CD4-positive, alpha-beta memory T cell (primary cell): ENCODE measurements at regions not wholly inside any gene's neighbourhood (a gene's known extent, or its start where the extent isn't known, plus 50 kb on each side); places are given as distances from the start of the nearest gene placed in this dataset.

Experiments
- CTCF ChIA-PET: fragments of 350-600 bp; sonication (Branson Sonifier 250); formaldehyde crosslinking; loops from one replicate; lab custom pipeline; 2021; ENCODE audit warnings: inconsistent platforms; ENCODE audit not compliant: partially characterized antibody; lab: Charles Lee
- POLR2A ChIA-PET: fragments of 350-600 bp; sonication (Branson Sonifier 250); formaldehyde crosslinking; loops from one replicate; lab custom pipeline; 2021; ENCODE audit not compliant: partially characterized antibody; lab: Charles Lee
- DNase-seq, 5 donors: peaks; one replicate each; pipeline versions ENCODE4 v3.0.0 to v3.0.0-alpha.2; 2020 to 2022; ENCODE audit warnings: mixed read lengths in 1 of 5
- H3K27ac ChIP-seq: one replicate; pipeline ENCODE4 v1.7.0; 2013; ENCODE audit warnings: low read depth, low read length
- H3K27me3 ChIP-seq: 2 replicates; pipeline ENCODE4 v1.7.0; 2013; ENCODE audit warnings: mild to moderate bottlenecking, low read length, moderate library complexity; ENCODE audit not compliant: insufficient read depth
- H3K36me3 ChIP-seq: 2 replicates; pipeline ENCODE4 v1.7.0; 2013; ENCODE audit warnings: mild to moderate bottlenecking, low read length, moderate library complexity; ENCODE audit not compliant: insufficient read depth
- H3K4me1 ChIP-seq: 2 replicates; pipeline ENCODE4 v1.7.0; 2013; ENCODE audit warnings: mild to moderate bottlenecking, low read length, moderate library complexity; ENCODE audit not compliant: insufficient read depth
- H3K4me3 ChIP-seq, 2 donors: one replicate each; pipeline ENCODE4 v1.7.0; 2013; ENCODE audit warnings: low read length in 2 of 2, mild to moderate bottlenecking in 1 of 2
- H3K9me3 ChIP-seq, 2 donors: one replicate each; pipeline ENCODE4 v1.7.0; 2013; ENCODE audit warnings: low read length in 2 of 2, control low read depth in 1 of 2; ENCODE audit not compliant: control insufficient read depth in 1 of 2
- H3K27ac Mint-ChIP-seq, 7 donors: one replicate each; pipeline ENCODE4 v1.8.0; 2020 to 2021; ENCODE audit warnings: mixed read lengths in 7 of 7, mild to moderate bottlenecking in 6 of 7, inconsistent platforms in 3 of 7, moderate library complexity in 3 of 7
- H3K27me3 Mint-ChIP-seq, 2 donors: one replicate each; pipeline ENCODE4 v1.8.0; 2020 to 2021; ENCODE audit warnings: mixed read lengths in 2 of 2
- H3K36me3 Mint-ChIP-seq, 2 donors: one replicate each; pipeline ENCODE4 v1.8.0; 2020 to 2021; ENCODE audit warnings: mixed read lengths in 2 of 2, inconsistent platforms in 1 of 2, mild to moderate bottlenecking in 1 of 2
- H3K4me1 Mint-ChIP-seq, 4 donors: one replicate each; pipeline ENCODE4 v1.8.0; 2020 to 2021; ENCODE audit warnings: mixed read lengths in 4 of 4, mild to moderate bottlenecking in 1 of 4
- H3K4me3 Mint-ChIP-seq, 8 donors: one replicate each; pipeline ENCODE4 v1.8.0; 2020 to 2021; ENCODE audit warnings: mixed read lengths in 8 of 8, mild to moderate bottlenecking in 7 of 8, moderate library complexity in 6 of 8, inconsistent platforms in 3 of 8
- H3K9me3 Mint-ChIP-seq, 8 donors: one replicate each; pipeline ENCODE4 v1.8.0; 2020 to 2021; ENCODE audit warnings: mixed read lengths in 8 of 8, mild to moderate bottlenecking in 5 of 8, inconsistent platforms in 3 of 8, moderate library complexity in 1 of 8
- intact Hi-C: fragments of 100-400 bp; cut with micrococcal nuclease; formaldehyde crosslinking; loops from one replicate; pipeline ENCODE4 v1.15.1; 2023

GRCh38 chr4:138499627-138500026 is 257.5 kb upstream of the SLC7A11 start:
- intact Hi-C loops: no loop called here
- Histone ChIP-seq H3K27ac (no peak overlapping the region), H3K36me3 (no peaks in the 10 kb centered on the region), H3K27me3 (no peaks in the 10 kb centered on the region), H3K9me3 (no peaks in the 10 kb centered on the region), H3K4me1 (no peaks in the 10 kb centered on the region), H3K4me3 (no peak overlapping the region)
- H3K9me3 Mint-ChIP-seq: peaks cover 0 to 39% (median 10%) of the 10 kb centered on the region in 8 donors
- no peak for DNase-seq
- no peak overlapping the region for H3K4me3 Mint-ChIP-seq
- H3K27ac Mint-ChIP-seq: no peak overlapping the region
- POLR2A ChIA-PET: no interaction called here
- H3K36me3 Mint-ChIP-seq: no peaks in the 10 kb centered on the region
- H3K27me3 Mint-ChIP-seq: no peaks in the 10 kb centered on the region
- no peaks in the 10 kb centered on the region for H3K4me1 Mint-ChIP-seq
- CTCF ChIA-PET: no interaction called here

- Mint-ChIP-seq H3K9me3 (peaks cover 0 to 15% (median 3%) of the 10 kb centered on the region in 8 donors), H3K4me3 (no peak overlapping the region), H3K36me3 (no peaks in the 10 kb centered on the region), H3K27me3 (no peaks in the 10 kb centered on the region), H3K4me1 (no peaks in the 10 kb centered on the region), H3K27ac (no peak overlapping the region)
- no peaks in the 10 kb centered on the region for H3K27me3 ChIP-seq
- intact Hi-C loops: no loop called here
- no peaks in the 10 kb centered on the region for H3K36me3 ChIP-seq
- H3K4me1 ChIP-seq: no peaks in the 10 kb centered on the region
- ChIA-PET POLR2A (no interaction called here), CTCF (no interaction called here)
- no peak for DNase-seq
- no peak overlapping the region for H3K4me3 ChIP-seq
- no peak overlapping the region for H3K27ac ChIP-seq
- no peaks in the 10 kb centered on the region for H3K9me3 ChIP-seq
Observed at GRCh38 chr4:138494931-138495330, 252.8 kb upstream of the SLC7A11 start.

GRCh38 chr4:138494116-138494515 is 252.0 kb upstream of the SLC7A11 start:
- H3K36me3 Mint-ChIP-seq: no peaks in the 10 kb centered on the region
- no peak overlapping the region for H3K27ac Mint-ChIP-seq
- intact Hi-C loops: no loop called here
- Histone ChIP-seq H3K36me3 (no peaks in the 10 kb centered on the region), H3K9me3 (no peaks in the 10 kb centered on the region), H3K4me1 (no peaks in the 10 kb centered on the region), H3K27ac (no peak overlapping the region), H3K4me3 (no peak overlapping the region), H3K27me3 (no peaks in the 10 kb centered on the region)
- CTCF ChIA-PET: no interaction called here
- POLR2A ChIA-PET: no interaction called here
- H3K27me3 Mint-ChIP-seq: no peaks in the 10 kb centered on the region
- H3K9me3 Mint-ChIP-seq: peaks cover 0 to 13% (median 3%) of the 10 kb centered on the region in 8 donors
- H3K4me1 Mint-ChIP-seq: no peaks in the 10 kb centered on the region
- no peak overlapping the region for H3K4me3 Mint-ChIP-seq
- no peak for DNase-seq

GRCh38 chr4:138492176-138492575 is 250.0 kb upstream of the SLC7A11 start:
- H3K9me3 ChIP-seq: no peaks in the 10 kb centered on the region
- Mint-ChIP-seq H3K4me3 (no peak overlapping the region), H3K9me3 (peaks cover 0 to 6% (median under 1%) of the 10 kb centered on the region in 8 donors), H3K36me3 (no peaks in the 10 kb centered on the region), H3K27ac (no peak overlapping the region), H3K27me3 (no peaks in the 10 kb centered on the region), H3K4me1 (no peaks in the 10 kb centered on the region)
- no peak overlapping the region for H3K27ac ChIP-seq
- H3K27me3 ChIP-seq: no peaks in the 10 kb centered on the region
- H3K36me3 ChIP-seq: no peaks in the 10 kb centered on the region
- H3K4me1 ChIP-seq: no peaks in the 10 kb centered on the region
- intact Hi-C loops: no loop called here
- DNase-seq: no peak
- ChIA-PET CTCF (no interaction called here), POLR2A (no interaction called here)
- H3K4me3 ChIP-seq: no peak overlapping the region

GRCh38 chr4:138488533-138488932 is 246.4 kb upstream of the SLC7A11 start:
- H3K4me3 Mint-ChIP-seq: no peak overlapping the region
- H3K4me1 ChIP-seq: no peaks in the 10 kb centered on the region
- no peak overlapping the region for H3K27ac Mint-ChIP-seq
- no peak for DNase-seq
- POLR2A ChIA-PET: no interaction called here
- H3K4me3 ChIP-seq: no peak overlapping the region
- H3K27me3 ChIP-seq: no peaks in the 10 kb centered on the region
- H3K36me3 Mint-ChIP-seq: no peaks in the 10 kb centered on the region
- H3K4me1 Mint-ChIP-seq: no peaks in the 10 kb centered on the region
- peaks cover 0 to 6% (median 3%) of the 10 kb centered on the region in 8 donors for H3K9me3 Mint-ChIP-seq
- intact Hi-C loops: no loop called here
- H3K27ac ChIP-seq: no peak overlapping the region
- CTCF ChIA-PET: no interaction called here
- H3K9me3 ChIP-seq: no peaks in the 10 kb centered on the region
- no peaks in the 10 kb centered on the region for H3K36me3 ChIP-seq
- no peaks in the 10 kb centered on the region for H3K27me3 Mint-ChIP-seq

- Histone ChIP-seq H3K4me3 (no peak overlapping the region), H3K9me3 (no peaks in the 10 kb centered on the region), H3K27ac (no peak overlapping the region), H3K36me3 (no peaks in the 10 kb centered on the region), H3K4me1 (no peaks in the 10 kb centered on the region), H3K27me3 (no peaks in the 10 kb centered on the region)
- no peak for DNase-seq
- Mint-ChIP-seq H3K27ac (no peak overlapping the region), H3K4me1 (no peaks in the 10 kb centered on the region), H3K9me3 (peaks cover 0 to 6% (median 3%) of the 10 kb centered on the region in 8 donors), H3K36me3 (no peaks in the 10 kb centered on the region), H3K4me3 (no peak overlapping the region), H3K27me3 (no peaks in the 10 kb centered on the region)
- ChIA-PET CTCF (no interaction called here), POLR2A (no interaction called here)
- intact Hi-C loops: no loop called here
Observed at GRCh38 chr4:138487670-138488069, 245.5 kb upstream of the SLC7A11 start.

GRCh38 chr4:138487230-138487629 is 245.1 kb upstream of the SLC7A11 start:
- H3K9me3 Mint-ChIP-seq: peaks cover 0 to 9% (median 2%) of the 10 kb centered on the region in 8 donors
- intact Hi-C loops: no loop called here
- no peak overlapping the region for H3K4me3 Mint-ChIP-seq
- Histone ChIP-seq H3K4me1 (no peaks in the 10 kb centered on the region), H3K36me3 (no peaks in the 10 kb centered on the region), H3K9me3 (no peaks in the 10 kb centered on the region), H3K4me3 (no peak overlapping the region), H3K27me3 (no peaks in the 10 kb centered on the region), H3K27ac (no peak overlapping the region)
- H3K27ac Mint-ChIP-seq: no peak overlapping the region
- ChIA-PET POLR2A (no interaction called here), CTCF (no interaction called here)
- no peak for DNase-seq
- H3K27me3 Mint-ChIP-seq: no peaks in the 10 kb centered on the region
- H3K36me3 Mint-ChIP-seq: no peaks in the 10 kb centered on the region
- no peaks in the 10 kb centered on the region for H3K4me1 Mint-ChIP-seq

GRCh38 chr4:138485498-138485897 is 243.3 kb upstream of the SLC7A11 start:
- H3K4me3 Mint-ChIP-seq: no peak overlapping the region
- Histone ChIP-seq H3K4me3 (no peak overlapping the region), H3K4me1 (no peaks in the 10 kb centered on the region), H3K27ac (no peak overlapping the region), H3K36me3 (no peaks in the 10 kb centered on the region), H3K27me3 (no peaks in the 10 kb centered on the region), H3K9me3 (no peaks in the 10 kb centered on the region)
- DNase-seq: no peak
- ChIA-PET CTCF (no interaction called here), POLR2A (no interaction called here)
- H3K4me1 Mint-ChIP-seq: no peaks in the 10 kb centered on the region
- intact Hi-C loops: no loop called here
- peaks cover 0 to 16% (median 5%) of the 10 kb centered on the region in 8 donors for H3K9me3 Mint-ChIP-seq
- no peaks in the 10 kb centered on the region for H3K27me3 Mint-ChIP-seq
- H3K27ac Mint-ChIP-seq: no peak overlapping the region
- no peaks in the 10 kb centered on the region for H3K36me3 Mint-ChIP-seq
